ENCODE measurements at regions not wholly inside any gene's neighbourhood (a gene's known extent, or its start where the extent isn't known, plus 50 kb on each side); places are given as distances from the start of the nearest gene placed in this dataset.

- TF ChIP-seq EZH2phosphoT487 (IDR thresholded peaks at IDR 0.05; ENCODE audit: borderline replicate concordance, low read length), result no peak
- TF ChIP-seq CTCF (IDR thresholded peaks at IDR 0.05; ENCODE audit: low read depth, low read length, poor library complexity, severe bottlenecking), result no peak
- H3K4me2 ChIP-seq (ENCODE audit: low read length), result no peak overlapping the region
- no peaks in the 10 kb centered on the region for H3F3A ChIP-seq (ENCODE audit: control insufficient read depth, insufficient read depth)
- no peaks in the 10 kb centered on the region for H3K9me2 ChIP-seq (replicated peaks; ENCODE audit: control insufficient read depth, low read length)
- no peaks in the 10 kb centered on the region for H3K4me1 ChIP-seq (ENCODE audit: control insufficient read depth, low read length)
- H3K9me3 ChIP-seq (ENCODE audit: control insufficient read depth, insufficient read depth, low read length), result no peaks in the 10 kb centered on the region
- H3K79me2 ChIP-seq (ENCODE audit: control insufficient read depth, low read length), result no peaks in the 10 kb centered on the region
- H4K20me1 ChIP-seq (ENCODE audit: control insufficient read depth, insufficient read depth, low read depth, low read length), result no peaks in the 10 kb centered on the region
- no peak overlapping the region for H3K27ac ChIP-seq (ENCODE audit: low read depth, low read length)
- H3K4me3 ChIP-seq (ENCODE audit: low read length), result no peak overlapping the region
- H3K27me3 ChIP-seq (ENCODE audit: control insufficient read depth, low read length), result no peaks in the 10 kb centered on the region
- H3K36me3 ChIP-seq (ENCODE audit: control insufficient read depth, low read length), result no peaks in the 10 kb centered on the region
Measured at GRCh38 chr6:115663681-115664080, 397.0 kb downstream of the FRK start.

- no peaks in the 10 kb centered on the region for H3K9me2 ChIP-seq (replicated peaks; ENCODE audit: control insufficient read depth, low read length)
- H3K4me3 ChIP-seq (ENCODE audit: low read length), result no peak overlapping the region
- TF ChIP-seq CTCF (IDR thresholded peaks at IDR 0.05; ENCODE audit: low read depth, low read length, poor library complexity, severe bottlenecking), result no peak
- TF ChIP-seq EZH2phosphoT487 (IDR thresholded peaks at IDR 0.05; ENCODE audit: borderline replicate concordance, low read length), result no peak
- H3K36me3 ChIP-seq (ENCODE audit: control insufficient read depth, low read length), result no peaks in the 10 kb centered on the region
- no peaks in the 10 kb centered on the region for H3K79me2 ChIP-seq (ENCODE audit: control insufficient read depth, low read length)
- H3K27ac ChIP-seq (ENCODE audit: low read depth, low read length), result no peak overlapping the region
- H3K4me1 ChIP-seq (ENCODE audit: control insufficient read depth, low read length), result no peaks in the 10 kb centered on the region
- no peaks in the 10 kb centered on the region for H4K20me1 ChIP-seq (ENCODE audit: control insufficient read depth, insufficient read depth, low read depth, low read length)
- no peaks in the 10 kb centered on the region for H3F3A ChIP-seq (ENCODE audit: control insufficient read depth, insufficient read depth)
- no peaks in the 10 kb centered on the region for H3K9me3 ChIP-seq (ENCODE audit: control insufficient read depth, insufficient read depth, low read length)
- H3K27me3 ChIP-seq (ENCODE audit: control insufficient read depth, low read length), result no peaks in the 10 kb centered on the region
- no peak overlapping the region for H3K4me2 ChIP-seq (ENCODE audit: low read length)
Measured at GRCh38 chr6:115643762-115644161, 416.9 kb downstream of the FRK start.

GRCh38 chr6:115634887-115635286 is 425.8 kb downstream of the FRK start:
- Histone ChIP-seq H3K27ac (ENCODE audit: low read depth, low read length) (no peak overlapping the region), H3K4me2 (ENCODE audit: low read length) (no peak overlapping the region), H3K27me3 (ENCODE audit: control insufficient read depth, low read length) (no peaks in the 10 kb centered on the region), H3K79me2 (ENCODE audit: control insufficient read depth, low read length) (no peaks in the 10 kb centered on the region), H4K20me1 (ENCODE audit: control insufficient read depth, insufficient read depth, low read depth, low read length) (no peaks in the 10 kb centered on the region), H3F3A (ENCODE audit: control insufficient read depth, insufficient read depth) (no peaks in the 10 kb centered on the region), H3K9me2 (replicated peaks; ENCODE audit: control insufficient read depth, low read length) (no peaks in the 10 kb centered on the region), H3K9me3 (ENCODE audit: control insufficient read depth, insufficient read depth, low read length) (no peaks in the 10 kb centered on the region), H3K4me1 (ENCODE audit: control insufficient read depth, low read length) (no peaks in the 10 kb centered on the region), H3K4me3 (ENCODE audit: low read length) (no peak overlapping the region), H3K36me3 (ENCODE audit: control insufficient read depth, low read length) (no peaks in the 10 kb centered on the region)
- no peak for TF ChIP-seq CTCF (IDR thresholded peaks at IDR 0.05; ENCODE audit: low read depth, low read length, poor library complexity, severe bottlenecking)
- TF ChIP-seq EZH2phosphoT487 (IDR thresholded peaks at IDR 0.05; ENCODE audit: borderline replicate concordance, low read length), result no peak

- no peak overlapping the region for H3K27ac ChIP-seq (ENCODE audit: low read depth, low read length)
- H3K4me3 ChIP-seq (ENCODE audit: low read length), result no peak overlapping the region
- H3K9me3 ChIP-seq (ENCODE audit: control insufficient read depth, insufficient read depth, low read length), result no peaks in the 10 kb centered on the region
- no peaks in the 10 kb centered on the region for H3K79me2 ChIP-seq (ENCODE audit: control insufficient read depth, low read length)
- no peaks in the 10 kb centered on the region for H3F3A ChIP-seq (ENCODE audit: control insufficient read depth, insufficient read depth)
- no peak for TF ChIP-seq CTCF (IDR thresholded peaks at IDR 0.05; ENCODE audit: low read depth, low read length, poor library complexity, severe bottlenecking)
- TF ChIP-seq EZH2phosphoT487 (IDR thresholded peaks at IDR 0.05; ENCODE audit: borderline replicate concordance, low read length), result no peak
- no peaks in the 10 kb centered on the region for H3K36me3 ChIP-seq (ENCODE audit: control insufficient read depth, low read length)
- no peaks in the 10 kb centered on the region for H3K27me3 ChIP-seq (ENCODE audit: control insufficient read depth, low read length)
- no peaks in the 10 kb centered on the region for H3K9me2 ChIP-seq (replicated peaks; ENCODE audit: control insufficient read depth, low read length)
- H3K4me1 ChIP-seq (ENCODE audit: control insufficient read depth, low read length), result no peaks in the 10 kb centered on the region
- H4K20me1 ChIP-seq (ENCODE audit: control insufficient read depth, insufficient read depth, low read depth, low read length), result no peaks in the 10 kb centered on the region
- no peak overlapping the region for H3K4me2 ChIP-seq (ENCODE audit: low read length)
Measured at GRCh38 chr6:115634131-115634530, 426.6 kb downstream of the FRK start.
